HEK293T (cell line): ENCODE measurements at regions not wholly inside any gene's neighbourhood (a gene's known extent, or its start where the extent isn't known, plus 50 kb on each side); places are given as distances from the start of the nearest gene placed in this dataset.

Experiments
- BHLHE40 ChIP-seq: fragments of 450-650 bp; IDR thresholded peaks from 2 replicates; pipeline ENCODE4 v1.6.1; 2016; ENCODE audit warnings: mild to moderate bottlenecking, moderate library complexity, borderline replicate concordance
- ELF4 ChIP-seq: fragments of 450-650 bp; IDR thresholded peaks from 2 replicates; pipeline ENCODE4 v1.6.1; 2017; ENCODE audit warnings: antibody characterized with exemption
- FOXA1 ChIP-seq: fragments of 450-650 bp; IDR thresholded peaks from 2 replicates; pipeline ENCODE4 v1.6.1; 2016; ENCODE audit warnings: mild to moderate bottlenecking
- FOXK2 ChIP-seq: fragments of 450-650 bp; IDR thresholded peaks from 2 replicates; pipeline ENCODE4 v1.6.1; 2016; ENCODE audit warnings: mild to moderate bottlenecking
- NFRKB ChIP-seq: fragments of 450-650 bp; IDR thresholded peaks from 2 replicates; pipeline ENCODE4 v1.6.1; 2016; ENCODE audit warnings: mild to moderate bottlenecking, moderate library complexity
- SP1 ChIP-seq: fragments of 450-650 bp; IDR thresholded peaks from 2 replicates; pipeline ENCODE4 v1.6.1; 2017
- TARDBP ChIP-seq: fragments of 450-650 bp; IDR thresholded peaks from 2 replicates; pipeline ENCODE4 v1.6.1; 2016

- no peak for TF ChIP-seq FOXK2
- TF ChIP-seq ELF4, result no peak
- no peak for TF ChIP-seq NFRKB
- TF ChIP-seq FOXA1, result no peak
- no peak for TF ChIP-seq TARDBP
- no peak for TF ChIP-seq BHLHE40
- no peak for TF ChIP-seq SP1
Measured at GRCh38 chr2:145284551-145284950, 764.6 kb upstream of the ZEB2 start.
